PC-9 (cell line): ENCODE measurements at regions not wholly inside any gene's neighbourhood (a gene's known extent, or its start where the extent isn't known, plus 50 kb on each side); places are given as distances from the start of the nearest gene placed in this dataset.

Experiments
- BruUV-seq: library from RNA; stranded (reverse); fragments of 400-500 nt; replicated peaks from 2 replicates; lab custom pipeline; 2021; lab: Mats Ljungman, UMichigan
- CTCF ChIA-PET: fragments of 300-600 bp; sonication (Branson Sonifier 250); formaldehyde crosslinking; loops from one replicate; lab custom pipeline; 2022; ENCODE audit warnings: antibody characterized with exemption; lab: Charles Lee
- POLR2A ChIA-PET: fragments of 300-600 bp; sonication (Branson Sonifier 250); formaldehyde crosslinking; loops from one replicate; lab custom pipeline; 2022; ENCODE audit warnings: antibody characterized with exemption; ENCODE audit not compliant: unreplicated experiment; lab: Charles Lee
- DNase-seq, 2 experiments: peaks; one replicate each; pipeline versions ENCODE4 v3.0.0 to v3.0.0-alpha.2; 2015 to 2022; ENCODE audit warnings: mixed read lengths in 1 of 2
- H2AFZ ChIP-seq: fragments of 200-600 bp; sonication (generic); 2 replicates; pipeline ENCODE4 v1.8.1; 2017; ENCODE audit warnings: antibody characterized with exemption
- H3F3A ChIP-seq: fragments of 200-600 bp; sonication (generic); 2 replicates; pipeline ENCODE4 v1.8.1; 2017; ENCODE audit warnings: antibody characterized with exemption, mild to moderate bottlenecking, low read depth; ENCODE audit not compliant: insufficient read depth
- H3K27ac ChIP-seq: fragments of 200-600 bp; sonication (generic); 2 replicates; pipeline ENCODE4 v1.6.1; 2016; ENCODE audit warnings: mixed run types
- H3K27me3 ChIP-seq: fragments of 200-600 bp; sonication (generic); 2 replicates; pipeline ENCODE4 v1.6.1; 2016; ENCODE audit warnings: low read depth, mixed run types; ENCODE audit not compliant: insufficient read depth
- H3K36me3 ChIP-seq: fragments of 200-600 bp; sonication (generic); 2 replicates; pipeline ENCODE4 v1.6.1; 2016; ENCODE audit warnings: low read depth, mixed run types
- H3K4me1 ChIP-seq: fragments of 200-600 bp; sonication (generic); replicated peaks from 2 replicates; pipeline ENCODE4 v1.6.1; 2016; ENCODE audit warnings: mixed run types; ENCODE audit not compliant: insufficient read depth
- H3K4me2 ChIP-seq: fragments of 200-600 bp; sonication (generic); 2 replicates; pipeline ENCODE4 v1.6.1; 2017; ENCODE audit warnings: mixed run types
- H3K4me3 ChIP-seq: fragments of 200-600 bp; sonication (generic); 2 replicates; pipeline ENCODE4 v1.6.1; 2016; ENCODE audit warnings: mixed run types
- H3K79me2 ChIP-seq: fragments of 200-600 bp; sonication (generic); 2 replicates; pipeline ENCODE4 v1.6.1; 2017; ENCODE audit warnings: low read depth, mixed run types
- H3K9me2 ChIP-seq: fragments of 200-600 bp; sonication (generic); 2 replicates; pipeline ENCODE4 v1.8.1; 2017; ENCODE audit warnings: mild to moderate bottlenecking; ENCODE audit not compliant: insufficient read depth
- H3K9me3 ChIP-seq: fragments of 200-600 bp; sonication (generic); 2 replicates; pipeline ENCODE4 v1.8.1; 2016; ENCODE audit warnings: low read depth; ENCODE audit not compliant: insufficient read depth
- H4K20me1 ChIP-seq: fragments of 200-600 bp; sonication (generic); 2 replicates; pipeline ENCODE4 v1.8.1; 2017; ENCODE audit not compliant: insufficient read depth
- EZH2 ChIP-seq: fragments of 200-600 bp; sonication (generic); IDR thresholded peaks from 2 replicates; pipeline ENCODE4 v1.8.0; 2017; ENCODE audit warnings: antibody characterized with exemption, low read depth
- intact Hi-C: fragments of 100-400 bp; cut with micrococcal nuclease; formaldehyde crosslinking; loops from one replicate; pipeline ENCODE4 v1.10.0; 2022; ENCODE audit not compliant: unreplicated experiment
- TF ChIP-seq, protein P1 (sequence below): fragments of 200-600 bp; sonication (generic); conservative IDR thresholded peaks from 2 replicates; pipeline ENCODE4 v1.6.1; 2017; ENCODE audit warnings: mixed run types, antibody characterized with exemption, mild to moderate bottlenecking, moderate library complexity

DNA sequence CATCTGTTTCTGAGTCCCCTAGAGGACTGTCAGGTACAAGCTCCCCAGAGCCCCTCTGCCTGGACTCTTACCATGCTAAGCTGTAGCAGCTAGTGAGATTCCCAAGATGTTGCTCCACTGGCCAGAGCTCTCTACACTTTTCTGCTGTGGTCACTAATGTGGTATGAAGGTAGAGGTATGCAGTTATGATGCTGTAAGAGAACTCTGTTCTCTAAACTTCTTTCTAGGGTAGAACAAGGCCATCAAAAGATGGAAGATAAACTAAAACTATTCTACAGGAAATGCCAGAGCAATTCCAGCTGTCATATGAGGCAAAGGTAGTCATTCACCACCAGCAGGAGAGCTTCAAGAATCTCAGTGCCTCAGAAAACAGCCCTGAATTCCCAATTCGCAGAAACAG lies 517.4 kb upstream of the ARRDC4 start:
- no peaks in the 10 kb centered on the region for H3F3A ChIP-seq
- no TSS peak for BruUV-seq
- POLR2A ChIA-PET, result no interaction called here
- H3K4me2 ChIP-seq, result no peak overlapping the region
- H2AFZ ChIP-seq, result no peak overlapping the region
- intact Hi-C loops, result no loop called here
- DNase-seq, result no peak
- H3K9me2 ChIP-seq, result no peaks in the 10 kb centered on the region
- H3K9me3 ChIP-seq, result no peaks in the 10 kb centered on the region
- TF ChIP-seq EZH2, result no peak
- TF ChIP-seq, protein P1, sequence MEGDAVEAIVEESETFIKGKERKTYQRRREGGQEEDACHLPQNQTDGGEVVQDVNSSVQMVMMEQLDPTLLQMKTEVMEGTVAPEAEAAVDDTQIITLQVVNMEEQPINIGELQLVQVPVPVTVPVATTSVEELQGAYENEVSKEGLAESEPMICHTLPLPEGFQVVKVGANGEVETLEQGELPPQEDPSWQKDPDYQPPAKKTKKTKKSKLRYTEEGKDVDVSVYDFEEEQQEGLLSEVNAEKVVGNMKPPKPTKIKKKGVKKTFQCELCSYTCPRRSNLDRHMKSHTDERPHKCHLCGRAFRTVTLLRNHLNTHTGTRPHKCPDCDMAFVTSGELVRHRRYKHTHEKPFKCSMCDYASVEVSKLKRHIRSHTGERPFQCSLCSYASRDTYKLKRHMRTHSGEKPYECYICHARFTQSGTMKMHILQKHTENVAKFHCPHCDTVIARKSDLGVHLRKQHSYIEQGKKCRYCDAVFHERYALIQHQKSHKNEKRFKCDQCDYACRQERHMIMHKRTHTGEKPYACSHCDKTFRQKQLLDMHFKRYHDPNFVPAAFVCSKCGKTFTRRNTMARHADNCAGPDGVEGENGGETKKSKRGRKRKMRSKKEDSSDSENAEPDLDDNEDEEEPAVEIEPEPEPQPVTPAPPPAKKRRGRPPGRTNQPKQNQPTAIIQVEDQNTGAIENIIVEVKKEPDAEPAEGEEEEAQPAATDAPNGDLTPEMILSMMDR, result no peak
- no peak overlapping the region for H3K4me3 ChIP-seq
- no peak overlapping the region for H3K27ac ChIP-seq
- no peaks in the 10 kb centered on the region for H3K36me3 ChIP-seq
- H3K27me3 ChIP-seq, result no peaks in the 10 kb centered on the region
- no peaks in the 10 kb centered on the region for H4K20me1 ChIP-seq
- H3K79me2 ChIP-seq, result no peaks in the 10 kb centered on the region
- no peaks in the 10 kb centered on the region for H3K4me1 ChIP-seq
- CTCF ChIA-PET, result no interaction called here

DNA sequence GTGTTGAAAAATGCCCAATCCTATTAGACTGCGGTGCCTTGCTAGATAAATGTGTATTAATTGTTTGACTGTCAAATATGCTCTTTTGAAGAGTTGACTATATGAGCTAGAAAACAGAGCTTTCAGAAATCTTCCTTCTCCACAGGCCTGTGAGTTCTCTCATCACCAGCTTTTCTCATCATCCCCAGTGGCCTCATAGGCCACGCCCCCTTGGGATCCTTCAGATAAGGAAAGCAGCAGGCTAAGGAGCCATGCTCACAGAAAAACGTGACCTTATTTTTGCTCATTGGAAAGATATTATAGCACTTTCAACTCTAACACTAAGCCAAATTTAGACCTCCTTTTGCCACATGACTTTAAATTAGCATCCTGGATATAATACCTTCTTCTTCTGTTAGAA lies 514.4 kb upstream of the ARRDC4 start:
- Histone ChIP-seq H3K4me3 (no peak overlapping the region), H2AFZ (no peak overlapping the region), H3K4me2 (no peak overlapping the region), H3K4me1 (no peaks in the 10 kb centered on the region), H3K27me3 (no peaks in the 10 kb centered on the region), H3K9me2 (no peaks in the 10 kb centered on the region), H3K27ac (no peak overlapping the region), H3F3A (no peaks in the 10 kb centered on the region), H4K20me1 (no peaks in the 10 kb centered on the region), H3K36me3 (no peaks in the 10 kb centered on the region), H3K79me2 (no peaks in the 10 kb centered on the region), H3K9me3 (no peaks in the 10 kb centered on the region)
- BruUV-seq, result no TSS peak
- no peak for TF ChIP-seq EZH2
- TF ChIP-seq, protein P1, result no peak
- CTCF ChIA-PET, result no interaction called here
- intact Hi-C loops, result no loop called here
- POLR2A ChIA-PET, result interaction anchor here (0.6 kb wide), 1 partner anchor 22 kb away, joined by 7 read pairs; no protein-coding TSS in a partner anchor
- no peak for DNase-seq

DNA sequence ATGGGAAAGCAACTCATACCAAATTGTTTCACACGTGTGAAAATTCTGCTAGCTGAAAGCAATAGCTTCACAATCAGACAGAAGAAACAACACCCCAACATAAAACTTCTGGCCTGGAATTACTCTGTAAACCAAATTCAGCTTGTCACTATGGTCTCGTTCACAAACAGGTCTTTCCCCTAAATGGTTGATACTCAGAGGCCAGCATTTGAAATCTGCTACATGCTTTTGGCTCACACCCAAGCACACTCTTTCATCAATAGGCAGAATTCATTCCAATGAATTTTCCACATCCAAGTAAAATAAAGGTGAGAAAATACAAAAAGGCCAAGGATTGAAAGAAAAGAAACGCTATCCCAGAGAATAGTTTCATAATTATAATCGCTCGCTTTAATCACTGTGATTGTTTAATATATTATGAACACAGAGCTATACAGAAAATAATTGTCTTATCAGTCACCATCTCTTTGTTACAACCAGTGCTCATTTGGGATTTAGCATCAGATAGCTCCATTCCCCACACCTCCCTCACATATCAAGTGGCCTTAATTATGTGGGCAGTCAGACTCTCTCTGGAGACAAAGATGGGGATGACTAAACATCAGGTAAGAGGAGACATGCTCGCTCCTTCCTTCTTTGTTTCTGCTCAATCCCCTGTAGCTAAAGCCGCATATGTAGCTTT lies 503.8 kb upstream of the ARRDC4 start:
- Histone ChIP-seq H3K4me1 (no peaks in the 10 kb centered on the region), H3K9me2 (no peaks in the 10 kb centered on the region), H3K27me3 (no peaks in the 10 kb centered on the region), H3K4me2 (no peak overlapping the region), H3K9me3 (no peaks in the 10 kb centered on the region), H4K20me1 (no peaks in the 10 kb centered on the region), H3K27ac (no peak overlapping the region), H3F3A (no peaks in the 10 kb centered on the region), H2AFZ (no peak overlapping the region), H3K36me3 (no peaks in the 10 kb centered on the region), H3K4me3 (no peak overlapping the region), H3K79me2 (no peaks in the 10 kb centered on the region)
- intact Hi-C loops, result no loop called here
- BruUV-seq, result no TSS peak
- CTCF ChIA-PET, result interaction anchor here (0.5 kb wide), 1 partner anchor 8 kb away, joined by 3 read pairs; no protein-coding TSS in a partner anchor
- TF ChIP-seq, protein P1, result no peak
- no peak for TF ChIP-seq EZH2
- no peak for DNase-seq
- POLR2A ChIA-PET, result interaction anchor here (0.7 kb wide), 1 partner anchor 111 kb away, joined by 3 read pairs; no protein-coding TSS in a partner anchor
